ENCODE measurements at regions not wholly inside any gene's neighbourhood (a gene's known extent, or its start where the extent isn't known, plus 50 kb on each side); places are given as distances from the start of the nearest gene placed in this dataset.

DNA sequence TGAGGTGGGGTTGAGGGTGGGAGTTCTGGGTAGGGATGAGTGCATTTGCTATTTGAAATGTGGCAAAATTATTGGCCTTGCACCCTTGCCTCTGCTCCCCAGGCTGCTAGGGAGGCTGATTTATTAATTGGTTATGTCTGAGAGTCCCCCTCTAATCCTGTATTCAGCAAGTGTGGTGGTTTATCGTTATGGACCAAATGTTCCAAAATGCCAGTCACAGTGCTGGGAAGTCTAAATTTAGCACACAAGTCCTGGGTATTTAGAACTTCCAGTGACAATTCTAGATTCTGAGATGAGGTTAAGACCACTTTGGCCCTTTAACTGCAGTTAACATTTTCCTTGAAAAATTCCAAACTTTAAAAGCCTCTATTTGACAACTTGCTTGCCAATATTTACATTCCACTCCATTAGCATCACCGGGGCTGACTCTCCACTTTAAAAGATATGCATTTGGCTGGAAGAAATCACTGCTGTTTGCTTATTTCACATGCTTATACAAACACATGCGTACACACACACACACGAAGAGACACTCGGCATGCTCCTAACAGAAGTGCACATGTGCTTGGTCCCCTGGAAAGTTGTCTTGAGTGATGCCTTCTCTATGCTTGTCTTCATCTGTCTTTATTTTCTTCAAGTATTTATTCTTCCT, 247.7 kb downstream of the IL20RB start:
- Histone ChIP-seq H3K36me3 (ENCODE audit: insufficient read depth, low read length) (no peaks in the 10 kb centered on the region), H3K4me3 (ENCODE audit: low read depth, low read length, poor library complexity, severe bottlenecking) (no peak overlapping the region), H3K79me2 (ENCODE audit: insufficient read depth, low read depth, low read length) (no peaks in the 10 kb centered on the region), H3K4me2 (ENCODE audit: low read length) (no peak overlapping the region), H3K9me3 (ENCODE audit: low read length) (no peaks in the 10 kb centered on the region), H3K27ac (ENCODE audit: low read depth, low read length, poor library complexity, severe bottlenecking) (no peak overlapping the region), H3K4me1 (ENCODE audit: insufficient read depth, low read length, poor library complexity, severe bottlenecking) (no peaks in the 10 kb centered on the region), H2AFZ (ENCODE audit: low read length) (no peak overlapping the region), H4K20me1 (ENCODE audit: insufficient read depth, low read length) (no peaks in the 10 kb centered on the region), H3K9me2 (ENCODE audit: insufficient read depth, low read length) (no peaks in the 10 kb centered on the region)
- ChIA-PET CTCF (ENCODE audit: unreplicated experiment) (no interaction called here), POLR2A (no interaction called here)
- no peak for DNase-seq (ENCODE audit: low spot score)
- intact Hi-C loops (cut with micrococcal nuclease; ENCODE audit: unreplicated experiment) = no loop called here
- BruUV-seq (replicated peaks) = no TSS peak
- TF ChIP-seq, protein P1, sequence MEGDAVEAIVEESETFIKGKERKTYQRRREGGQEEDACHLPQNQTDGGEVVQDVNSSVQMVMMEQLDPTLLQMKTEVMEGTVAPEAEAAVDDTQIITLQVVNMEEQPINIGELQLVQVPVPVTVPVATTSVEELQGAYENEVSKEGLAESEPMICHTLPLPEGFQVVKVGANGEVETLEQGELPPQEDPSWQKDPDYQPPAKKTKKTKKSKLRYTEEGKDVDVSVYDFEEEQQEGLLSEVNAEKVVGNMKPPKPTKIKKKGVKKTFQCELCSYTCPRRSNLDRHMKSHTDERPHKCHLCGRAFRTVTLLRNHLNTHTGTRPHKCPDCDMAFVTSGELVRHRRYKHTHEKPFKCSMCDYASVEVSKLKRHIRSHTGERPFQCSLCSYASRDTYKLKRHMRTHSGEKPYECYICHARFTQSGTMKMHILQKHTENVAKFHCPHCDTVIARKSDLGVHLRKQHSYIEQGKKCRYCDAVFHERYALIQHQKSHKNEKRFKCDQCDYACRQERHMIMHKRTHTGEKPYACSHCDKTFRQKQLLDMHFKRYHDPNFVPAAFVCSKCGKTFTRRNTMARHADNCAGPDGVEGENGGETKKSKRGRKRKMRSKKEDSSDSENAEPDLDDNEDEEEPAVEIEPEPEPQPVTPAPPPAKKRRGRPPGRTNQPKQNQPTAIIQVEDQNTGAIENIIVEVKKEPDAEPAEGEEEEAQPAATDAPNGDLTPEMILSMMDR (conservative IDR thresholded peaks at IDR 0.05; ENCODE audit: low read length) = no peak
- no peak for TF ChIP-seq EZH2phosphoT487 (IDR thresholded peaks at IDR 0.05; ENCODE audit: borderline replicate concordance, low read depth, low read length)

DNA sequence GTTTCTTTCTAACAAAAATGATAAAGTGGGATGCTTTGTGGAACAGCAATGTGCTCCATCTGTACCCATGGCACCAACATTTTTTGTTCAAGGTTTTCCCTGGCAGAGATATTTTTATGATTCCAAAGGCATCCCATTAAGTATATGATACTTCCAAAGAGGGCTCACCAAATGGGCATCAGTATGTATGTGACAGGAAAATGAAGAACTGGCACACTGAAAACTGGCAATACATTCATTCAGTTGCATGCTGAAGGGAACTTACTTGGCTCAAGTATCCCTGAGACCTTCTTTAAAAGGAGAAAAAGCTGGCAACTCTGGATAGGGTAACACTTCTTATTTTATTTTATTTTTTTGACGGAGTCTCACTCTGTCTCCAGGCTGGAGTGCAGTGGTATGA, 249.8 kb downstream of the IL20RB start:
- intact Hi-C loops (cut with micrococcal nuclease; ENCODE audit: unreplicated experiment) = no loop called here
- Histone ChIP-seq H3K4me2 (ENCODE audit: low read length) (no peak overlapping the region), H3K27ac (ENCODE audit: low read depth, low read length, poor library complexity, severe bottlenecking) (no peak overlapping the region), H2AFZ (ENCODE audit: low read length) (no peak overlapping the region), H3K4me1 (ENCODE audit: insufficient read depth, low read length, poor library complexity, severe bottlenecking) (no peaks in the 10 kb centered on the region), H3K79me2 (ENCODE audit: insufficient read depth, low read depth, low read length) (no peaks in the 10 kb centered on the region), H3K4me3 (ENCODE audit: low read depth, low read length, poor library complexity, severe bottlenecking) (no peak overlapping the region), H3K9me3 (ENCODE audit: low read length) (no peaks in the 10 kb centered on the region), H3K36me3 (ENCODE audit: insufficient read depth, low read length) (no peaks in the 10 kb centered on the region), H4K20me1 (ENCODE audit: insufficient read depth, low read length) (no peaks in the 10 kb centered on the region), H3K9me2 (ENCODE audit: insufficient read depth, low read length) (no peaks in the 10 kb centered on the region)
- POLR2A ChIA-PET = no interaction called here
- CTCF ChIA-PET (ENCODE audit: unreplicated experiment) = no interaction called here
- TF ChIP-seq, protein P1 (conservative IDR thresholded peaks at IDR 0.05; ENCODE audit: low read length) = no peak
- no peak for TF ChIP-seq EZH2phosphoT487 (IDR thresholded peaks at IDR 0.05; ENCODE audit: borderline replicate concordance, low read depth, low read length)
- no peak for DNase-seq (ENCODE audit: low spot score)
- BruUV-seq (replicated peaks) = no TSS peak

- POLR2A ChIA-PET = no interaction called here
- no peak for DNase-seq (ENCODE audit: low spot score)
- CTCF ChIA-PET (ENCODE audit: unreplicated experiment) = no interaction called here
These were observed 259.9 kb downstream of the IL20RB start for GRCh38 chr3:137217733-137218132.

More at GRCh38 chr3:137217733-137218132, 259.9 kb downstream of the IL20RB start:
- intact Hi-C loops (cut with micrococcal nuclease; ENCODE audit: unreplicated experiment) = no loop called here
- Histone ChIP-seq H3K79me2 (ENCODE audit: insufficient read depth, low read depth, low read length) (no peaks in the 10 kb centered on the region), H2AFZ (ENCODE audit: low read length) (no peak overlapping the region), H3K36me3 (ENCODE audit: insufficient read depth, low read length) (no peaks in the 10 kb centered on the region), H3K4me1 (ENCODE audit: insufficient read depth, low read length, poor library complexity, severe bottlenecking) (no peaks in the 10 kb centered on the region), H3K9me2 (ENCODE audit: insufficient read depth, low read length) (no peaks in the 10 kb centered on the region), H3K4me2 (ENCODE audit: low read length) (no peak overlapping the region), H3K9me3 (ENCODE audit: low read length) (no peaks in the 10 kb centered on the region), H3K4me3 (ENCODE audit: low read depth, low read length, poor library complexity, severe bottlenecking) (no peak overlapping the region), H3K27ac (ENCODE audit: low read depth, low read length, poor library complexity, severe bottlenecking) (no peak overlapping the region), H4K20me1 (ENCODE audit: insufficient read depth, low read length) (no peaks in the 10 kb centered on the region)
- BruUV-seq (replicated peaks) = no TSS peak
- TF ChIP-seq, protein P1 (conservative IDR thresholded peaks at IDR 0.05; ENCODE audit: low read length) = peak; percentile 78
- TF ChIP-seq EZH2phosphoT487 (IDR thresholded peaks at IDR 0.05; ENCODE audit: borderline replicate concordance, low read depth, low read length) = no peak
